ENCODE measurements at regions not wholly inside any gene's neighbourhood (a gene's known extent, or its start where the extent isn't known, plus 50 kb on each side); places are given as distances from the start of the nearest gene placed in this dataset.

- DNase-seq = no peak
Measured at GRCh38 chr22:49073873-49074417, 753.7 kb downstream of the BRD1 start.

- DNase-seq = no peak
Measured at GRCh38 chr22:49072996-49073645, 754.6 kb downstream of the BRD1 start.

- no peak for DNase-seq
Measured at GRCh38 chr22:49070501-49070900, 757.2 kb downstream of the BRD1 start.

- no peak for DNase-seq
Measured at GRCh38 chr22:49068861-49069500, 758.7 kb downstream of the BRD1 start.

- no peak for DNase-seq
Measured at GRCh38 chr22:49067504-49067903, 760.2 kb downstream of the BRD1 start.

- no peak for DNase-seq
Measured at GRCh38 chr22:49066619-49067018, 761.1 kb downstream of the BRD1 start.

GRCh38 chr22:49064836-49065235 is 762.8 kb downstream of the BRD1 start:
- no peak for DNase-seq

GRCh38 chr22:49063545-49063890 is 764.2 kb downstream of the BRD1 start:
- no peak for DNase-seq

- DNase-seq = no peak
Measured at GRCh38 chr22:49062802-49063544, 764.7 kb downstream of the BRD1 start.

- no peak for DNase-seq
Measured at GRCh38 chr22:49062155-49062801, 765.4 kb downstream of the BRD1 start.

- no peak for DNase-seq
Measured at GRCh38 chr22:49057910-49058309, 769.8 kb downstream of the BRD1 start.

GRCh38 chr22:49056301-49056700 is 771.4 kb downstream of the BRD1 start:
- DNase-seq = no peak

- DNase-seq = no peak
Measured at GRCh38 chr22:49055406-49055805, 772.3 kb downstream of the BRD1 start.

GRCh38 chr22:49053578-49053977 is 774.1 kb downstream of the BRD1 start:
- no peak for DNase-seq

- no peak for DNase-seq
Measured at GRCh38 chr22:49052560-49052959, 775.1 kb downstream of the BRD1 start.

GRCh38 chr22:49052023-49052538 is 775.6 kb downstream of the BRD1 start:
- DNase-seq = no peak

GRCh38 chr22:49051491-49052022 is 776.1 kb downstream of the BRD1 start:
- DNase-seq = no peak

GRCh38 chr22:49049691-49050090 is 778.0 kb downstream of the BRD1 start:
- no peak for DNase-seq

GRCh38 chr22:49048591-49048990 is 779.1 kb downstream of the BRD1 start:
- no peak for DNase-seq

- no peak for DNase-seq
Measured at GRCh38 chr22:49047447-49047846, 780.2 kb downstream of the BRD1 start.

- no peak for DNase-seq
Measured at GRCh38 chr22:49046546-49047361, 780.9 kb downstream of the BRD1 start.

Measured in skin of body (tissue), 1 donor.